DND-41 (cell line): ENCODE measurements at regions not wholly inside any gene's neighbourhood (a gene's known extent, or its start where the extent isn't known, plus 50 kb on each side); places are given as distances from the start of the nearest gene placed in this dataset.

ENCODE experiments used
- EZH2 ChIP-seq: IDR thresholded peaks from 3 replicates; pipeline ENCODE4 v1.6.1; 2012; ENCODE audit warnings: borderline replicate concordance, low read depth, mild to moderate bottlenecking, moderate library complexity, low read length, inconsistent platforms; ENCODE audit not compliant: severe bottlenecking
- TF ChIP-seq, protein P1 (sequence below): IDR thresholded peaks from 2 replicates; pipeline ENCODE4 v1.5.1; 2012; ENCODE audit warnings: borderline replicate concordance, low read length, moderate library complexity, mild to moderate bottlenecking; ENCODE audit not compliant: poor library complexity, severe bottlenecking; ENCODE audit errors: extremely low read depth

DNA sequence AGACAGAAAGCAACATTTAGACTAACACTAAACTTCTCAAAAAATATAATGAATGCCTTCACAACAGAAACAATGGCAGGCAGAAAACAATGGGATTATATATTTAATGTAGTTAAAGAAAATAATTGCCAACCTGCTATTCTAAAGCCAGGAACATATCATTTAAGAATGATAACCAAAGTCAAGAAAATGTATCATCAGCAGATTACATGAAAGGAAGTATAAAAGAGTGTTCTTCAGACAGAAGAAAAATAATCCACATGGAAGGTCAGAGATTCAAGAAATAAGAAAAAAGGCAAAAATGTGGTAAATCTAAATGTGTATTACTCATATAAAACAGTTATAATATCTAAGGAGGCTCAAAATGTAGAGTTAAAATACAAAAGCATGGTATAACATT, 98.1 kb downstream of the CYP26A1 start:
- TF ChIP-seq, protein P1, sequence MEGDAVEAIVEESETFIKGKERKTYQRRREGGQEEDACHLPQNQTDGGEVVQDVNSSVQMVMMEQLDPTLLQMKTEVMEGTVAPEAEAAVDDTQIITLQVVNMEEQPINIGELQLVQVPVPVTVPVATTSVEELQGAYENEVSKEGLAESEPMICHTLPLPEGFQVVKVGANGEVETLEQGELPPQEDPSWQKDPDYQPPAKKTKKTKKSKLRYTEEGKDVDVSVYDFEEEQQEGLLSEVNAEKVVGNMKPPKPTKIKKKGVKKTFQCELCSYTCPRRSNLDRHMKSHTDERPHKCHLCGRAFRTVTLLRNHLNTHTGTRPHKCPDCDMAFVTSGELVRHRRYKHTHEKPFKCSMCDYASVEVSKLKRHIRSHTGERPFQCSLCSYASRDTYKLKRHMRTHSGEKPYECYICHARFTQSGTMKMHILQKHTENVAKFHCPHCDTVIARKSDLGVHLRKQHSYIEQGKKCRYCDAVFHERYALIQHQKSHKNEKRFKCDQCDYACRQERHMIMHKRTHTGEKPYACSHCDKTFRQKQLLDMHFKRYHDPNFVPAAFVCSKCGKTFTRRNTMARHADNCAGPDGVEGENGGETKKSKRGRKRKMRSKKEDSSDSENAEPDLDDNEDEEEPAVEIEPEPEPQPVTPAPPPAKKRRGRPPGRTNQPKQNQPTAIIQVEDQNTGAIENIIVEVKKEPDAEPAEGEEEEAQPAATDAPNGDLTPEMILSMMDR, result no peak
- no peak for TF ChIP-seq EZH2
